ENCODE measurements at regions not wholly inside any gene's neighbourhood (a gene's known extent, or its start where the extent isn't known, plus 50 kb on each side); places are given as distances from the start of the nearest gene placed in this dataset.

DNA sequence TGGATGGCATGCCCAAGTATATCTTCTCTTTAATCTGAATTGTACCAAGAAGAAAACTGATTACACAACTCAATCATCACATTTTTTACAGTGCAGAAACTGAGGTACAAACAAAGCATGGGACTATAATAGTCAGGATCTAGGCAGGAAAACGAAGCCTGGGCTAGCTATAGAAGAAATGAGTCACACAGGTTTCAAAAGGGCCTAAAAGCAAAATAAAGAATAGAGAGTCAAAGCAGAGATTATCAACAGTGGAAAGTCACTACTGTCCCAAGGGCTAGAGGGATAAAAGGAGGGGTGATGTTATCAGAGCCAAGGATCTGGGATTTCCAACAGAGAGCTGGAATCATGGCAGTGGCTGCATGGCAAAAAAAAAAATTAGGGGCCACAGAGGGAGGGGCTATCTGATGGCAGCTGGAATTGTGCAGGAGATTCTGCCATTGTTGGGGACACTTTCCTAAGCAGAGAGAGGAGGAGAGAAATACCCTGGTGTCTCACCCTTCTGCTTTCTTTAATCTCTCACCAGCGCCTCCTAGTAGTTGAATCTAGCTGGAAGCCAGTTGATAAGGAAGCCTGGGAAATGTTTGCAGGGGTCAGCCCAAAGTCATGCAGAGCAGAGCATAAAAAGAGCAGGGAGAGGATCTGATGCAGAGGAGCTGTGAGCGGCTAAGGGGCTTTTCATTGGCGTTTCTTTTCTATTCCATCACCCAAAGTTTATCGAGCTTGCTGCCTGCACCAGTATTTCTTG lies 343.2 kb downstream of the ACTL7B start:
- H3K9me1 ChIP-seq (replicated peaks; ENCODE audit: control insufficient read depth, extremely low read depth, insufficient read depth, low read length), result no peaks in the 10 kb centered on the region
- no peak overlapping the region for H2AFZ ChIP-seq (ENCODE audit: low read depth, low read length)
- H3K27me3 ChIP-seq (ENCODE audit: control insufficient read depth in 2 of 2, insufficient read depth in 2 of 2, low read length in 2 of 2), result no peaks in the 10 kb centered on the region
- H4K20me1 ChIP-seq (replicated peaks; ENCODE audit: control insufficient read depth, extremely low read depth, insufficient read depth, low read length), result no peaks in the 10 kb centered on the region
- H3K4me2 ChIP-seq (ENCODE audit: insufficient read depth, low read length), result no peak overlapping the region
- BruUV-seq (replicated peaks), result no TSS peak
- intact Hi-C loops (cut with micrococcal nuclease), result no loop called here
- dilution Hi-C loops (cut with MboI; ENCODE audit: extremely low pct_ligation_motif_present, low sequenced_read_pairs), result no loop called here
- H3K27ac ChIP-seq (ENCODE audit: insufficient read depth, low read depth, low read length), result no peak overlapping the region
- DNase-seq (ENCODE audit: low read depth, low spot score), result no peak
- TF ChIP-seq FOS (IDR thresholded peaks at IDR 0.05; ENCODE audit: borderline replicate concordance, insufficient read depth, low read length), result no peak
- TF ChIP-seq GATA2 (IDR thresholded peaks at IDR 0.05; ENCODE audit: insufficient read depth, insufficient read length, low read depth, low read length), result no peak
- TF ChIP-seq MYC (IDR thresholded peaks at IDR 0.05; ENCODE audit: low read depth, low read length), result no peak
- TF ChIP-seq JUN (IDR thresholded peaks at IDR 0.05; ENCODE audit: borderline replicate concordance, insufficient read depth, insufficient read length, low read depth), result no peak
- no peak for TF ChIP-seq POLR2A (IDR thresholded peaks at IDR 0.05; ENCODE audit: low read depth, low read length)
- no peak for TF ChIP-seq POLR2AphosphoS5 (IDR thresholded peaks at IDR 0.05; ENCODE audit: insufficient read depth, low read depth, low read length)
- TF ChIP-seq, protein P1, sequence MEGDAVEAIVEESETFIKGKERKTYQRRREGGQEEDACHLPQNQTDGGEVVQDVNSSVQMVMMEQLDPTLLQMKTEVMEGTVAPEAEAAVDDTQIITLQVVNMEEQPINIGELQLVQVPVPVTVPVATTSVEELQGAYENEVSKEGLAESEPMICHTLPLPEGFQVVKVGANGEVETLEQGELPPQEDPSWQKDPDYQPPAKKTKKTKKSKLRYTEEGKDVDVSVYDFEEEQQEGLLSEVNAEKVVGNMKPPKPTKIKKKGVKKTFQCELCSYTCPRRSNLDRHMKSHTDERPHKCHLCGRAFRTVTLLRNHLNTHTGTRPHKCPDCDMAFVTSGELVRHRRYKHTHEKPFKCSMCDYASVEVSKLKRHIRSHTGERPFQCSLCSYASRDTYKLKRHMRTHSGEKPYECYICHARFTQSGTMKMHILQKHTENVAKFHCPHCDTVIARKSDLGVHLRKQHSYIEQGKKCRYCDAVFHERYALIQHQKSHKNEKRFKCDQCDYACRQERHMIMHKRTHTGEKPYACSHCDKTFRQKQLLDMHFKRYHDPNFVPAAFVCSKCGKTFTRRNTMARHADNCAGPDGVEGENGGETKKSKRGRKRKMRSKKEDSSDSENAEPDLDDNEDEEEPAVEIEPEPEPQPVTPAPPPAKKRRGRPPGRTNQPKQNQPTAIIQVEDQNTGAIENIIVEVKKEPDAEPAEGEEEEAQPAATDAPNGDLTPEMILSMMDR (IDR thresholded peaks at IDR 0.05; ENCODE audit: extremely low read depth in 1 of 2, insufficient read depth in 1 of 2, low read depth in 1 of 2, low read length in 2 of 2), result no peak
- ChIA-PET CTCF (interaction anchor here (1.0 kb wide), 1 partner anchor 9 kb away, joined by 3 read pairs; no protein-coding TSS in a partner anchor), POLR2A (no interaction called here)
- no peaks in the 10 kb centered on the region for H3K36me3 ChIP-seq (ENCODE audit: control insufficient read depth in 2 of 2, extremely low read depth in 1 of 2, insufficient read depth in 2 of 2, low read length in 2 of 2)
- no peaks in the 10 kb centered on the region for H3K4me1 ChIP-seq (ENCODE audit: control insufficient read depth, extremely low read depth, insufficient read depth, low read length)
- H3K9ac ChIP-seq (replicated peaks; ENCODE audit: extremely low read depth, insufficient read depth, low read length), result no peak overlapping the region
- no peaks in the 10 kb centered on the region for H3K9me3 ChIP-seq (replicated peaks; ENCODE audit: control insufficient read depth, insufficient read depth, low read length)
- H3K79me2 ChIP-seq (ENCODE audit: control insufficient read depth, insufficient read depth, low read length), result no peaks in the 10 kb centered on the region
- H3K4me3 ChIP-seq (replicated peaks in 1 of 3; ENCODE audit: insufficient read depth in 1 of 3, low read depth in 1 of 3, low read length in 3 of 3), result no peak overlapping the region
- FAIRE-seq, result no peak

Measured in endothelial cell of umbilical vein (primary cell).